Neural progenitor cell (in vitro differentiated cells): ENCODE measurements at regions not wholly inside any gene's neighbourhood (a gene's known extent, or its start where the extent isn't known, plus 50 kb on each side); places are given as distances from the start of the nearest gene placed in this dataset.

ENCODE experiments used
- DNase-seq: peaks from one replicate; pipeline ENCODE4 v3.0.0-alpha.2; 2016; ENCODE audit warnings: low spot score
- H2AFZ ChIP-seq: fragments of 200-600 bp; sonication (generic); replicated peaks from 2 replicates; pipeline ENCODE4 v1.6.1; 2016; ENCODE audit warnings: antibody characterized with exemption
- H3F3A ChIP-seq: fragments of 200-600 bp; sonication (generic); 2 replicates; pipeline ENCODE4 v1.6.1; 2016; ENCODE audit warnings: antibody characterized with exemption, low read depth
- H3K27ac ChIP-seq: fragments of 200-600 bp; sonication (generic); 2 replicates; pipeline ENCODE4 v1.5.1; 2016; ENCODE audit warnings: mild to moderate bottlenecking
- H3K27me3 ChIP-seq: fragments of 200-600 bp; sonication (generic); 2 replicates; pipeline ENCODE4 v1.6.1; 2016; ENCODE audit warnings: mild to moderate bottlenecking, moderate library complexity
- H3K36me3 ChIP-seq: fragments of 200-600 bp; sonication (generic); 2 replicates; pipeline ENCODE4 v1.5.1; 2016
- H3K4me1 ChIP-seq: fragments of 200-600 bp; sonication (generic); 2 replicates; pipeline ENCODE4 v1.6.1; 2016; ENCODE audit warnings: mixed run types
- H3K4me2 ChIP-seq: fragments of 200-600 bp; sonication (generic); 2 replicates; pipeline ENCODE4 v1.6.1; 2016
- H3K4me3 ChIP-seq: fragments of 200-600 bp; sonication (generic); 2 replicates; pipeline ENCODE4 v1.5.1; 2016
- H3K79me2 ChIP-seq: fragments of 200-600 bp; sonication (generic); 2 replicates; pipeline ENCODE4 v1.6.1; 2016; ENCODE audit warnings: low read depth
- H3K9ac ChIP-seq: fragments of 200-600 bp; sonication (generic); 2 replicates; pipeline ENCODE4 v1.6.1; 2016
- H3K9me3 ChIP-seq: fragments of 200-600 bp; sonication (generic); 2 replicates; pipeline ENCODE4 v1.5.1; 2016; ENCODE audit warnings: low read depth
- H4K20me1 ChIP-seq: fragments of 200-600 bp; sonication (generic); 2 replicates; pipeline ENCODE4 v1.6.1; 2016; ENCODE audit warnings: low read depth
- H3K27ac Mint-ChIP-seq: 3 replicates; pipeline ENCODE4 v1.8.0; 2021; ENCODE audit warnings: mixed read lengths
- H3K27me3 Mint-ChIP-seq: 2 replicates; pipeline ENCODE4 v1.8.0; 2022; ENCODE audit warnings: low read depth, mild to moderate bottlenecking, inconsistent platforms, moderate library complexity, mixed read lengths; ENCODE audit not compliant: insufficient read depth
- H3K36me3 Mint-ChIP-seq: 3 replicates; pipeline ENCODE4 v1.8.0; 2021; ENCODE audit warnings: mixed read lengths
- H3K4me1 Mint-ChIP-seq: 3 replicates; pipeline ENCODE4 v1.8.0; 2021; ENCODE audit warnings: mixed read lengths
- H3K4me3 Mint-ChIP-seq: 3 replicates; pipeline ENCODE4 v1.8.0; 2021; ENCODE audit warnings: mild to moderate bottlenecking, moderate library complexity, mixed read lengths
- H3K9me3 Mint-ChIP-seq: 3 replicates; pipeline ENCODE4 v1.8.0; 2020; ENCODE audit warnings: mixed read lengths
- EZH2 ChIP-seq: fragments of 200-600 bp; sonication (generic); IDR thresholded peaks from 2 replicates; pipeline ENCODE4 v1.6.1; 2017; ENCODE audit warnings: antibody characterized with exemption, mild to moderate bottlenecking, moderate library complexity
- EZH2phosphoT487 ChIP-seq: fragments of 200-600 bp; sonication (generic); IDR thresholded peaks from 2 replicates; pipeline ENCODE4 v1.6.1; 2017; ENCODE audit warnings: antibody characterized with exemption
- TF ChIP-seq, protein P1 (sequence below): fragments of 200-600 bp; sonication (generic); IDR thresholded peaks from 2 replicates; pipeline ENCODE4 v1.5.1; 2017; ENCODE audit warnings: antibody characterized with exemption, mild to moderate bottlenecking

DNA sequence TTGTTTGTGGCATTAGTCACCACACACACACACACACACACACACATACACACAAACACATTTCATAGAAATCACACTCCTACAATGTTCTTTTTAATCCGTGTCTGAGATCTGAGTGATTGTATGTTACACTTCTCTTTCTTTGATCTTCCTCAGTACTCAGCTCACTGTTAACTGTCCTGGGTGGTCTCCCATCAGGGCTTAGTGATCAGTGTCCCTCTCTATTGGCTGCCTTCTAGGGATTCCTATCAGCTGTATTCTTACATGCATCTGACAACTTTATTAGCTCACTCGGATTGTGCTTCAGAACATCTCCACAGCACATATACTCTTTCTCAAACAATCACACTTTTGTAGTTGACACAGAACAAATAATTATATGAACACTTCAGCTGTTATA, 170.2 kb upstream of the POU5F2 start:
- H3K4me1 Mint-ChIP-seq = peaks cover 30% of the 10 kb centered on the region
- no peak overlapping the region for H3K4me3 Mint-ChIP-seq
- peak; percentile 36 for DNase-seq
- H2AFZ ChIP-seq = no peak overlapping the region
- H3K9ac ChIP-seq = no peak overlapping the region
- no peak overlapping the region for H3K4me3 ChIP-seq
- H3K4me1 ChIP-seq = no peaks in the 10 kb centered on the region
- H3K4me2 ChIP-seq = no peak overlapping the region
- no peaks in the 10 kb centered on the region for H3K79me2 ChIP-seq
- H3F3A ChIP-seq = no peaks in the 10 kb centered on the region
- H3K9me3 Mint-ChIP-seq = peaks cover 2% of the 10 kb centered on the region
- no peaks in the 10 kb centered on the region for H4K20me1 ChIP-seq
- H3K27me3 ChIP-seq = no peaks in the 10 kb centered on the region
- H3K27me3 Mint-ChIP-seq = no peaks in the 10 kb centered on the region
- no peak overlapping the region for H3K27ac Mint-ChIP-seq
- H3K36me3 Mint-ChIP-seq = peaks cover 1% of the 10 kb centered on the region
- H3K27ac ChIP-seq = no peak overlapping the region
- no peaks in the 10 kb centered on the region for H3K9me3 ChIP-seq
- H3K36me3 ChIP-seq = no peaks in the 10 kb centered on the region
- TF ChIP-seq EZH2phosphoT487 (no peak), EZH2 (no peak)
- TF ChIP-seq, protein P1, sequence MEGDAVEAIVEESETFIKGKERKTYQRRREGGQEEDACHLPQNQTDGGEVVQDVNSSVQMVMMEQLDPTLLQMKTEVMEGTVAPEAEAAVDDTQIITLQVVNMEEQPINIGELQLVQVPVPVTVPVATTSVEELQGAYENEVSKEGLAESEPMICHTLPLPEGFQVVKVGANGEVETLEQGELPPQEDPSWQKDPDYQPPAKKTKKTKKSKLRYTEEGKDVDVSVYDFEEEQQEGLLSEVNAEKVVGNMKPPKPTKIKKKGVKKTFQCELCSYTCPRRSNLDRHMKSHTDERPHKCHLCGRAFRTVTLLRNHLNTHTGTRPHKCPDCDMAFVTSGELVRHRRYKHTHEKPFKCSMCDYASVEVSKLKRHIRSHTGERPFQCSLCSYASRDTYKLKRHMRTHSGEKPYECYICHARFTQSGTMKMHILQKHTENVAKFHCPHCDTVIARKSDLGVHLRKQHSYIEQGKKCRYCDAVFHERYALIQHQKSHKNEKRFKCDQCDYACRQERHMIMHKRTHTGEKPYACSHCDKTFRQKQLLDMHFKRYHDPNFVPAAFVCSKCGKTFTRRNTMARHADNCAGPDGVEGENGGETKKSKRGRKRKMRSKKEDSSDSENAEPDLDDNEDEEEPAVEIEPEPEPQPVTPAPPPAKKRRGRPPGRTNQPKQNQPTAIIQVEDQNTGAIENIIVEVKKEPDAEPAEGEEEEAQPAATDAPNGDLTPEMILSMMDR = no peak

- no peaks in the 10 kb centered on the region for H3K36me3 Mint-ChIP-seq
- Histone ChIP-seq H3K79me2 (no peaks in the 10 kb centered on the region), H3K9ac (no peak overlapping the region), H3K27ac (no peak overlapping the region), H3K4me3 (no peak overlapping the region), H3F3A (no peaks in the 10 kb centered on the region), H3K4me2 (no peak overlapping the region), H3K9me3 (no peaks in the 10 kb centered on the region), H2AFZ (no peak overlapping the region), H3K4me1 (no peaks in the 10 kb centered on the region), H3K27me3 (no peaks in the 10 kb centered on the region), H3K36me3 (no peaks in the 10 kb centered on the region), H4K20me1 (no peaks in the 10 kb centered on the region)
- no peaks in the 10 kb centered on the region for H3K27me3 Mint-ChIP-seq
- TF ChIP-seq, protein P1 = peak; percentile 44
- TF ChIP-seq EZH2 (no peak), EZH2phosphoT487 (no peak)
- H3K27ac Mint-ChIP-seq = no peak overlapping the region
- peaks cover 30% of the 10 kb centered on the region for H3K4me1 Mint-ChIP-seq
- no peaks in the 10 kb centered on the region for H3K9me3 Mint-ChIP-seq
- no peak overlapping the region for H3K4me3 Mint-ChIP-seq
- DNase-seq = peak; percentile 7
These were observed 168.0 kb upstream of the POU5F2 start for GRCh38 chr5:93909356-93909755.

DNA sequence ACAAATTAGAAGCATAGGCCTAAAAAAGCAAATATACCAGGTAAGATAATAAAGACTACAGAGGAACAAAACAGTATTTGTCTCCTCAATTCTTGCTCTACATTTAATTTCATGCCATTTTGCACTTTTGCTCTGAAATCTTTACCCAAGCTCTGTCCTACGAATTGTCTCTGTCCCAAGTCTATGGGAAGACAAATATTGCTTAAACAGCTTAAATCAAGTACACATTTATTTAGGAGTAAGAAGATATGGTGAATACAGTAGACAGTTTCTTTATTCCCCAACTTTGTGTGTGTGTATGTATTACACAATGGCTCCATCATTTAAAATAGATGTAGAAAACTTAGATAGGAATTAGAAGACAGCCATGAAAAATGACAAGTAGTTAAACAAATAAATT, 163.5 kb upstream of the POU5F2 start:
- Mint-ChIP-seq H3K9me3 (no peaks in the 10 kb centered on the region), H3K27me3 (no peaks in the 10 kb centered on the region), H3K27ac (no peak overlapping the region), H3K4me3 (no peak overlapping the region), H3K4me1 (peaks cover 5% of the 10 kb centered on the region), H3K36me3 (no peaks in the 10 kb centered on the region)
- Histone ChIP-seq H3K27ac (no peak overlapping the region), H4K20me1 (no peaks in the 10 kb centered on the region), H3K4me1 (no peaks in the 10 kb centered on the region), H3K4me2 (no peak overlapping the region), H2AFZ (no peak overlapping the region), H3K9me3 (no peaks in the 10 kb centered on the region), H3K9ac (no peak overlapping the region), H3K36me3 (no peaks in the 10 kb centered on the region), H3K79me2 (no peaks in the 10 kb centered on the region), H3K27me3 (no peaks in the 10 kb centered on the region), H3F3A (no peaks in the 10 kb centered on the region), H3K4me3 (no peak overlapping the region)
- TF ChIP-seq, protein P1 = no peak
- TF ChIP-seq EZH2 = no peak
- TF ChIP-seq EZH2phosphoT487 = no peak
- no peak for DNase-seq
